ENCODE measurements at regions not wholly inside any gene's neighbourhood (a gene's known extent, or its start where the extent isn't known, plus 50 kb on each side); places are given as distances from the start of the nearest gene placed in this dataset.
"Not testable (repeated sequence)": the region's sequence is repeated elsewhere in the genome, so short reads cannot be mapped to it uniquely, and the experiment has no call there.

- DNase-seq = not testable (repeated sequence)
These were observed 192.3 kb downstream of the SPDYE17 start for GRCh38 chr7:76839879-76840278.

GRCh38 chr7:76839214-76839613 lies 192.9 kb downstream of the SPDYE17 start:
- DNase-seq = not testable (repeated sequence)

GRCh38 chr7:76838357-76838756 lies 193.8 kb downstream of the SPDYE17 start:
- DNase-seq = not testable (repeated sequence)

GRCh38 chr7:76829233-76829632 lies 202.2 kb upstream of the POMZP3 start:
- DNase-seq = not testable (repeated sequence)

- DNase-seq = not testable (repeated sequence)
These were observed 199.1 kb upstream of the POMZP3 start for GRCh38 chr7:76826181-76826580.

GRCh38 chr7:76809856-76810255 lies 182.8 kb upstream of the POMZP3 start:
- DNase-seq = not testable (repeated sequence)

GRCh38 chr7:76807588-76808100 lies 180.6 kb upstream of the POMZP3 start:
- DNase-seq = peak in 2 of 3 donors; percentile 23 to 50

- DNase-seq = not testable (repeated sequence)
These were observed 179.4 kb upstream of the POMZP3 start for GRCh38 chr7:76806460-76806859.

- not testable (repeated sequence) for DNase-seq
These were observed 178.9 kb upstream of the POMZP3 start for GRCh38 chr7:76806010-76806409.

- DNase-seq = not testable (repeated sequence)
These were observed 178.2 kb upstream of the POMZP3 start for GRCh38 chr7:76805262-76805661.

GRCh38 chr7:76797639-76798038 lies 170.6 kb upstream of the POMZP3 start:
- DNase-seq = not testable (repeated sequence)

GRCh38 chr7:76780693-76781092 lies 153.6 kb upstream of the POMZP3 start:
- DNase-seq = not testable (repeated sequence)

GRCh38 chr7:76774279-76774678 lies 147.2 kb upstream of the POMZP3 start:
- not testable (repeated sequence) for DNase-seq

GRCh38 chr7:76771980-76772379 lies 144.9 kb upstream of the POMZP3 start:
- DNase-seq = not testable (repeated sequence)

GRCh38 chr7:76763977-76764376 lies 136.9 kb upstream of the POMZP3 start:
- not testable (repeated sequence) for DNase-seq

GRCh38 chr7:76760546-76761220 lies 133.6 kb upstream of the POMZP3 start:
- DNase-seq = peak; percentile 7 to 64 (median 45)

GRCh38 chr7:76739538-76739937 lies 112.5 kb upstream of the POMZP3 start:
- not testable (repeated sequence) for DNase-seq

- DNase-seq = not testable (repeated sequence)
These were observed 109.6 kb upstream of the POMZP3 start for GRCh38 chr7:76736724-76737123.

- not testable (repeated sequence) for DNase-seq
These were observed 109.0 kb upstream of the POMZP3 start for GRCh38 chr7:76736091-76736490.

GRCh38 chr7:76735668-76736067 lies 108.6 kb upstream of the POMZP3 start:
- not testable (repeated sequence) for DNase-seq

GRCh38 chr7:76728571-76728974 lies 101.5 kb upstream of the POMZP3 start:
- not testable (repeated sequence) for DNase-seq

GRCh38 chr7:76723928-76724327 lies 96.8 kb upstream of the POMZP3 start:
- DNase-seq = not testable (repeated sequence)

GRCh38 chr7:76716551-76716950 lies 89.5 kb upstream of the POMZP3 start:
- DNase-seq = not testable (repeated sequence)

GRCh38 chr7:76712926-76713325 lies 85.8 kb upstream of the POMZP3 start:
- DNase-seq = not testable (repeated sequence)

Measured in suppressor macrophage treated with lipopolysaccharide for 1 hour (primary cell).